ENCODE measurements at regions not wholly inside any gene's neighbourhood (a gene's known extent, or its start where the extent isn't known, plus 50 kb on each side); places are given as distances from the start of the nearest gene placed in this dataset.

- Histone ChIP-seq H3K79me1 (ENCODE audit: low read depth, low read length) (no peaks in the 10 kb centered on the region), H3K9ac (ENCODE audit: low read depth, low read length, poor library complexity) (no peak overlapping the region), H3K14ac (ENCODE audit: low read length) (no peak overlapping the region), H3K27me3 (ENCODE audit: control insufficient read depth in 3 of 3, insufficient read depth in 3 of 3, low read depth in 1 of 3, low read length in 3 of 3) (peaks cover 0 to 35% (median 2%) of the 10 kb centered on the region in 3 experiments), H2BK15ac (ENCODE audit: low read length) (no peak overlapping the region), H3K4ac (ENCODE audit: low read length) (no peak overlapping the region), H2BK120ac (ENCODE audit: low read depth, low read length) (no peak overlapping the region), H3K36me3 (replicated peaks in 1 of 2; ENCODE audit: control insufficient read depth in 2 of 2, insufficient read depth in 2 of 2, low read length in 2 of 2) (no peaks in the 10 kb centered on the region), H2AFZ (ENCODE audit: low read length) (no peak overlapping the region), H3K9me3 (replicated peaks in 1 of 2; ENCODE audit: control insufficient read depth in 2 of 2, insufficient read depth in 1 of 2, low read depth in 1 of 2, low read length in 2 of 2) (no peaks in the 10 kb centered on the region), H3K18ac (ENCODE audit: low read length) (no peak overlapping the region), H2AK5ac (ENCODE audit: low read depth, low read length) (no peak overlapping the region), H4K91ac (ENCODE audit: low read depth, low read length, poor library complexity) (no peak overlapping the region), H2BK12ac (ENCODE audit: low read length) (no peak overlapping the region), H2BK5ac (ENCODE audit: low read length) (no peak overlapping the region), H3K4me2 (ENCODE audit: insufficient read depth, low read length, poor library complexity, severe bottlenecking) (no peak overlapping the region), H3K23ac (ENCODE audit: low read depth, low read length, poor library complexity) (no peak overlapping the region), H3K4me3 (ENCODE audit: low read length in 2 of 2) (no peak overlapping the region), H3K27ac (replicated peaks; ENCODE audit: low read length) (no peak overlapping the region), H4K8ac (ENCODE audit: low read depth, low read length) (no peak overlapping the region), H3K4me1 (ENCODE audit: control insufficient read depth in 2 of 2, insufficient read depth in 1 of 2, low read depth in 1 of 2, low read length in 2 of 2) (peaks cover 0 to 3% of the 10 kb centered on the region in 2 donors)
- no CpG with 5 or more reads among the region's 3 CpGs for WGBS, 2 donors (ENCODE audit: extremely low coverage in 2 of 2, insufficient read length in 2 of 2, insufficient replicate concordance in 1 of 2)
- no peak for DNase-seq (ENCODE audit: low spot score)
Measured at GRCh38 chr15:68880382-68880781, 49.9 kb upstream of the SPESP1 start.

All from neuronal stem cell (in vitro differentiated cells).